Thyroid gland (tissue), 4 donors: ENCODE measurements at regions not wholly inside any gene's neighbourhood (a gene's known extent, or its start where the extent isn't known, plus 50 kb on each side); places are given as distances from the start of the nearest gene placed in this dataset.
"Not testable (repeated sequence)": the region's sequence is repeated elsewhere in the genome, so short reads cannot be mapped to it uniquely, and the experiment has no call there.

ENCODE experiments used
- CTCF ChIP-seq, 6 experiments: fragments of 200-600 bp in 3 of 6; fragments of 450-650 bp in 3 of 6; sonication (generic) in 3 of 6; IDR thresholded peaks; one replicate each; pipeline ENCODE4 v1.5.1; 2016 to 2019; ENCODE audit warnings: antibody characterized with exemption in 6 of 6, mild to moderate bottlenecking in 2 of 6, inconsistent platforms in 1 of 6, moderate library complexity in 1 of 6
- POLR2A ChIP-seq, 2 donors: fragments of 450-650 bp; IDR thresholded peaks; one replicate each; pipeline ENCODE4 v1.6.1; 2017; ENCODE audit warnings: antibody characterized with exemption in 2 of 2, mild to moderate bottlenecking in 2 of 2, moderate library complexity in 1 of 2

GRCh38 chr1:120305046-120305445, 109.8 kb upstream of the NBPF8 start:
- not testable (repeated sequence) for TF ChIP-seq CTCF, POLR2A (IDR thresholded peaks at IDR 0.05)
